ENCODE measurements at regions not wholly inside any gene's neighbourhood (a gene's known extent, or its start where the extent isn't known, plus 50 kb on each side); places are given as distances from the start of the nearest gene placed in this dataset.

DNA sequence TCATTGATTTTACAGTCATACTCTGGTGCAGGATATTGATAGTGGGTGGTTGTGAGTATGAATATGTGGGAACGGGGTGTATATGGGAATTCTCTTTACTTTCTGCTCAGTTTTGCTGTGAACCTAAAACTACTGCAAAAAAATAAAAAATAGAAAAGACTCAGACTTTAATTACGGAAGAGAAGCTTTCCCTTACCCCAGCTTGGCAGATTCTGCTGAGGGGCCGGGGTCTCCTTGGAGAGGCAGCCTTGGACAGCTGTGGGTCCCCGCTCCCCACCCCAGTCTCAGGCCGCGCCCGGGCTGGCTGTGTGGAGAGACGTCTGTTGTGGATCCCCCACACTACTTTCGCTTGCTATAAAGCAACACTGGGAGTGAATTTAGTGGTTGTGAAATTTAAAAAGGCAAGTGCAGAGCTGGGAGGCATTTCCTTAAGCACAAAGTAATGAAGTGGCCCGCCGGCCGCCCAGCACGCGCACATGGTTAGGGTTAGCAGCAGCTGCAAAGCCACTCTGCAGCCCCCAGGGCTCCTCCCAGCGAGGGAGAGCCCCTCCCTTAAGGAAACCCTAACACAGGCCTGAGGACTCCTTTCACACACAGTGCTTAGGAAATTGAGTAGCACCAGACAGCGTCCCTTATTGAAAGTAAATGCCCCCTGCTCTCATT lies 102.4 kb downstream of the DDX1 start:
- TF ChIP-seq RAD21 (conservative IDR thresholded peaks at IDR 0.05) (no peak), CTCF (IDR thresholded peaks at IDR 0.05; ENCODE audit: poor library complexity, severe bottlenecking) (no peak), EZH2 (IDR thresholded peaks at IDR 0.05; ENCODE audit: borderline replicate concordance, insufficient read depth, low read length, poor library complexity, severe bottlenecking) (no peak), MXI1 (conservative IDR thresholded peaks at IDR 0.05; ENCODE audit: poor library complexity, severe bottlenecking) (no peak)
- TF ChIP-seq, protein P1, sequence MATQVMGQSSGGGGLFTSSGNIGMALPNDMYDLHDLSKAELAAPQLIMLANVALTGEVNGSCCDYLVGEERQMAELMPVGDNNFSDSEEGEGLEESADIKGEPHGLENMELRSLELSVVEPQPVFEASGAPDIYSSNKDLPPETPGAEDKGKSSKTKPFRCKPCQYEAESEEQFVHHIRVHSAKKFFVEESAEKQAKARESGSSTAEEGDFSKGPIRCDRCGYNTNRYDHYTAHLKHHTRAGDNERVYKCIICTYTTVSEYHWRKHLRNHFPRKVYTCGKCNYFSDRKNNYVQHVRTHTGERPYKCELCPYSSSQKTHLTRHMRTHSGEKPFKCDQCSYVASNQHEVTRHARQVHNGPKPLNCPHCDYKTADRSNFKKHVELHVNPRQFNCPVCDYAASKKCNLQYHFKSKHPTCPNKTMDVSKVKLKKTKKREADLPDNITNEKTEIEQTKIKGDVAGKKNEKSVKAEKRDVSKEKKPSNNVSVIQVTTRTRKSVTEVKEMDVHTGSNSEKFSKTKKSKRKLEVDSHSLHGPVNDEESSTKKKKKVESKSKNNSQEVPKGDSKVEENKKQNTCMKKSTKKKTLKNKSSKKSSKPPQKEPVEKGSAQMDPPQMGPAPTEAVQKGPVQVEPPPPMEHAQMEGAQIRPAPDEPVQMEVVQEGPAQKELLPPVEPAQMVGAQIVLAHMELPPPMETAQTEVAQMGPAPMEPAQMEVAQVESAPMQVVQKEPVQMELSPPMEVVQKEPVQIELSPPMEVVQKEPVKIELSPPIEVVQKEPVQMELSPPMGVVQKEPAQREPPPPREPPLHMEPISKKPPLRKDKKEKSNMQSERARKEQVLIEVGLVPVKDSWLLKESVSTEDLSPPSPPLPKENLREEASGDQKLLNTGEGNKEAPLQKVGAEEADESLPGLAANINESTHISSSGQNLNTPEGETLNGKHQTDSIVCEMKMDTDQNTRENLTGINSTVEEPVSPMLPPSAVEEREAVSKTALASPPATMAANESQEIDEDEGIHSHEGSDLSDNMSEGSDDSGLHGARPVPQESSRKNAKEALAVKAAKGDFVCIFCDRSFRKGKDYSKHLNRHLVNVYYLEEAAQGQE (IDR thresholded peaks at IDR 0.05; ENCODE audit: borderline replicate concordance) = no peak
